A673 (cell line): ENCODE measurements at regions not wholly inside any gene's neighbourhood (a gene's known extent, or its start where the extent isn't known, plus 50 kb on each side); places are given as distances from the start of the nearest gene placed in this dataset.

Source experiments
- EZH2 ChIP-seq: fragments of 200-600 bp; sonication (generic); IDR thresholded peaks from 2 replicates; pipeline ENCODE4 v1.6.1; 2017; ENCODE audit warnings: borderline replicate concordance, low read depth, mild to moderate bottlenecking, mixed read lengths, antibody characterized with exemption, low read length; ENCODE audit not compliant: poor library complexity, severe bottlenecking
- TF ChIP-seq, protein P1 (sequence below): fragments of 300-800, 200-600 bp; sonication (generic); conservative IDR thresholded peaks from 2 replicates; pipeline ENCODE4 v1.5.1; 2017; ENCODE audit warnings: low read depth, mild to moderate bottlenecking, antibody characterized with exemption, low read length, moderate library complexity, mixed read lengths

DNA sequence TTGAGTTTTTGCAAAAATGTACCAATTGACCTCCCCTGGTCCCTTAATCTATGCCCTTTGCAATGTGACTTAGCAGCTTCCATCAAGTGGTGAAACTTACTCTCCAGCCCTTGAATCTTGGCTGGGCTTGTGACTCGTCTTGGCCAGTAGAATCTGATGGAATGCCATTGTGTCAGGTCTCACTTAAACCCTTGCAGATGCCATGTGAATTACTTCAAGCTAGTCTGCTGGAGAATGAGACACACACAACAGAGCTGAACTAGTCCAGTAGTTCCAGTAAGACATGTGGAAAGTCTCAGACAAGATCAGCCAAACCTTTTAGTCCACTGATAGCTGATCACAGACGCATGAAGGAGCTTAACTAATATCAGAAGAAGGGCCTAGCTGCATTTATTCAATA lies 567.8 kb upstream of the CPEB2 start:
- TF ChIP-seq, protein P1, sequence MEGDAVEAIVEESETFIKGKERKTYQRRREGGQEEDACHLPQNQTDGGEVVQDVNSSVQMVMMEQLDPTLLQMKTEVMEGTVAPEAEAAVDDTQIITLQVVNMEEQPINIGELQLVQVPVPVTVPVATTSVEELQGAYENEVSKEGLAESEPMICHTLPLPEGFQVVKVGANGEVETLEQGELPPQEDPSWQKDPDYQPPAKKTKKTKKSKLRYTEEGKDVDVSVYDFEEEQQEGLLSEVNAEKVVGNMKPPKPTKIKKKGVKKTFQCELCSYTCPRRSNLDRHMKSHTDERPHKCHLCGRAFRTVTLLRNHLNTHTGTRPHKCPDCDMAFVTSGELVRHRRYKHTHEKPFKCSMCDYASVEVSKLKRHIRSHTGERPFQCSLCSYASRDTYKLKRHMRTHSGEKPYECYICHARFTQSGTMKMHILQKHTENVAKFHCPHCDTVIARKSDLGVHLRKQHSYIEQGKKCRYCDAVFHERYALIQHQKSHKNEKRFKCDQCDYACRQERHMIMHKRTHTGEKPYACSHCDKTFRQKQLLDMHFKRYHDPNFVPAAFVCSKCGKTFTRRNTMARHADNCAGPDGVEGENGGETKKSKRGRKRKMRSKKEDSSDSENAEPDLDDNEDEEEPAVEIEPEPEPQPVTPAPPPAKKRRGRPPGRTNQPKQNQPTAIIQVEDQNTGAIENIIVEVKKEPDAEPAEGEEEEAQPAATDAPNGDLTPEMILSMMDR: no peak
- no peak for TF ChIP-seq EZH2
